ENCODE measurements at regions not wholly inside any gene's neighbourhood (a gene's known extent, or its start where the extent isn't known, plus 50 kb on each side); places are given as distances from the start of the nearest gene placed in this dataset.

DNA sequence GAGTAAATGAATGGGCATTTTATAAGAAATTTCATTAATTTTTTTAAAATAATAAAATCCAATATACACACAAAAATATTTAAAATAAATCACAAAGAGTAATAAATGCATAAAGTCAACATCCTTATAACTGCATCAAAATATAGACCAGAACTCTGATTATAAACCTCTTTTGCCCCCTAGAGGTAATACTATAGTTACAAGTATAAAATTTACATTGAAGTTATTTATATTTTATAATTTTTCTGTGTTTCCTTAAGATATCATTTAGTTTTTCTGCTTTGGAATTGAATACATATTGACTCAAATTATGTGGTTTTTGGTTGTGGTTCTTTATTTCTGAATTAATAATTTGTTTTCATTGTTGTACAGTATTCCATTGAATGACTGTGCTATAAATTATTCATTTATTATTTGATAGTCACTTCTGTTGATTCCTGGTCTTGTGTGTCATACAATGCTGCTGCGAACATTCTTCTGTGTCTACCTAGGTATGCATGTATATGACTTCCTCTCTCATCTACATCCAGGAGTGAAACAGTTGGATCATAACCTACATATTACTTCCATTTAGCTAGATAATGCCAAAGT, 673.6 kb downstream of the IPMK start:
- no CpG with 5 or more reads among the region's 1 CpG for WGBS (ENCODE audit: insufficient coverage)
- Histone ChIP-seq H3K9me3 (ENCODE audit: control extremely low read depth in 1 of 3, control insufficient read depth in 2 of 3, insufficient read depth in 1 of 3, low read length in 2 of 3) (no peaks in the 10 kb centered on the region), H2AFZ (ENCODE audit: insufficient read depth, low read depth, low read length, poor library complexity, severe bottlenecking) (no peak overlapping the region), H3K4me2 (replicated peaks; ENCODE audit: low read depth, low read length, poor library complexity, severe bottlenecking) (no peak overlapping the region), H3K27ac (ENCODE audit: low read length in 2 of 2) (no peak overlapping the region), H3K9ac (ENCODE audit: low read length) (no peak overlapping the region), H4K20me1 (ENCODE audit: control insufficient read depth, insufficient read depth, low read length, poor library complexity, severe bottlenecking) (no peaks in the 10 kb centered on the region), H3K4me3 (ENCODE audit: control extremely low read depth in 1 of 5, extremely low read depth in 1 of 5, insufficient read depth in 1 of 5, low read depth in 2 of 5, low read length in 4 of 5) (no peak overlapping the region), H3K4me1 (ENCODE audit: control insufficient read depth in 2 of 2, insufficient read depth in 2 of 2, low read length in 2 of 2) (no peaks in the 10 kb centered on the region), H3K27me3 (replicated peaks in 1 of 4; ENCODE audit: control extremely low read depth in 1 of 4, control insufficient read depth in 3 of 4, insufficient read depth in 4 of 4, low read length in 3 of 4) (no peaks in the 10 kb centered on the region), H3K79me2 (ENCODE audit: control insufficient read depth, insufficient read depth, low read length) (no peaks in the 10 kb centered on the region), H3K36me3 (replicated peaks in 1 of 2; ENCODE audit: control extremely low read depth in 1 of 2, control insufficient read depth in 1 of 2, extremely low read depth in 1 of 2, insufficient read depth in 2 of 2, low read length in 1 of 2) (no peaks in the 10 kb centered on the region)
- POLR2A ChIA-PET, result no interaction called here
- ATAC-seq (ENCODE audit: low read depth), result no peak
- DNase-seq, result no peak
- H3K4me3 Mint-ChIP-seq, result no peak overlapping the region
- H3K4me1 Mint-ChIP-seq, result no peaks in the 10 kb centered on the region
- no peaks in the 10 kb centered on the region for H3K9me3 Mint-ChIP-seq (ENCODE audit: insufficient read depth)
- CTCF ChIA-PET, result no interaction called here
- H3K27me3 Mint-ChIP-seq, result no peaks in the 10 kb centered on the region
- no peak for TF ChIP-seq EZH2 (IDR thresholded peaks at IDR 0.05; ENCODE audit: borderline replicate concordance, insufficient read depth, low read depth, low read length, poor library complexity, severe bottlenecking)
- TF ChIP-seq, protein P1, sequence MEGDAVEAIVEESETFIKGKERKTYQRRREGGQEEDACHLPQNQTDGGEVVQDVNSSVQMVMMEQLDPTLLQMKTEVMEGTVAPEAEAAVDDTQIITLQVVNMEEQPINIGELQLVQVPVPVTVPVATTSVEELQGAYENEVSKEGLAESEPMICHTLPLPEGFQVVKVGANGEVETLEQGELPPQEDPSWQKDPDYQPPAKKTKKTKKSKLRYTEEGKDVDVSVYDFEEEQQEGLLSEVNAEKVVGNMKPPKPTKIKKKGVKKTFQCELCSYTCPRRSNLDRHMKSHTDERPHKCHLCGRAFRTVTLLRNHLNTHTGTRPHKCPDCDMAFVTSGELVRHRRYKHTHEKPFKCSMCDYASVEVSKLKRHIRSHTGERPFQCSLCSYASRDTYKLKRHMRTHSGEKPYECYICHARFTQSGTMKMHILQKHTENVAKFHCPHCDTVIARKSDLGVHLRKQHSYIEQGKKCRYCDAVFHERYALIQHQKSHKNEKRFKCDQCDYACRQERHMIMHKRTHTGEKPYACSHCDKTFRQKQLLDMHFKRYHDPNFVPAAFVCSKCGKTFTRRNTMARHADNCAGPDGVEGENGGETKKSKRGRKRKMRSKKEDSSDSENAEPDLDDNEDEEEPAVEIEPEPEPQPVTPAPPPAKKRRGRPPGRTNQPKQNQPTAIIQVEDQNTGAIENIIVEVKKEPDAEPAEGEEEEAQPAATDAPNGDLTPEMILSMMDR (IDR thresholded peaks at IDR 0.05), result no peak
- no peak overlapping the region for H3K27ac Mint-ChIP-seq
- intact Hi-C loops (cut with micrococcal nuclease), result no loop called here

DNA sequence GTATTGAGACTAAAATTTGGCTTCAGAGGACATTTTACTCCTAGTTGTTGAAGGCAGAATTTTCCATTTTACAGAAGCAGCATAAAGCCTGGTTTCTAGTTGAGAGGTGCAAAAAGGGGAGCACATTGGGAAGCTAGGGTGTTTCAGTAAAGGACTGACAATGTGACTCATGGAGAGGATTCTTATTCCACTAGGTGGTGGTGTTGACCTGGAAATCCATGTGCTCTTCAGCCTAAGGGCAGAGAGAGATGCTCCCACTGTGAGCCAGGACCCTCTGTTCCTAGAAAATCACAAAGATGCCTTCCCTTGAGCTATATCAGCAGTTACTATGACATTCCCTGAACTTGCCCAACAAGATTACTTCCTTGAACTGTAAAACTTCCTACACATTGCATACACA, 687.8 kb downstream of the IPMK start:
- no peak overlapping the region for H3K27ac Mint-ChIP-seq
- H2AFZ ChIP-seq (ENCODE audit: insufficient read depth, low read depth, low read length, poor library complexity, severe bottlenecking), result no peak overlapping the region
- no peaks in the 10 kb centered on the region for H3K36me3 ChIP-seq (replicated peaks in 1 of 2; ENCODE audit: control extremely low read depth in 1 of 2, control insufficient read depth in 1 of 2, extremely low read depth in 1 of 2, insufficient read depth in 2 of 2, low read length in 1 of 2)
- H3K4me3 Mint-ChIP-seq, result no peak overlapping the region
- no peaks in the 10 kb centered on the region for H3K9me3 Mint-ChIP-seq (ENCODE audit: insufficient read depth)
- H3K27me3 Mint-ChIP-seq, result no peaks in the 10 kb centered on the region
- H3K27ac ChIP-seq (ENCODE audit: low read length in 2 of 2), result no peak overlapping the region
- no peak overlapping the region for H3K4me2 ChIP-seq (replicated peaks; ENCODE audit: low read depth, low read length, poor library complexity, severe bottlenecking)
- ChIA-PET CTCF (no interaction called here), POLR2A (no interaction called here)
- H3K4me1 ChIP-seq (ENCODE audit: control insufficient read depth in 2 of 2, insufficient read depth in 2 of 2, low read length in 2 of 2), result no peaks in the 10 kb centered on the region
- no peaks in the 10 kb centered on the region for H3K79me2 ChIP-seq (ENCODE audit: control insufficient read depth, insufficient read depth, low read length)
- H3K4me1 Mint-ChIP-seq, result no peaks in the 10 kb centered on the region
- no peaks in the 10 kb centered on the region for H4K20me1 ChIP-seq (ENCODE audit: control insufficient read depth, insufficient read depth, low read length, poor library complexity, severe bottlenecking)
- DNase-seq (no peak), ATAC-seq (ENCODE audit: low read depth) (no peak)
- intact Hi-C loops (cut with micrococcal nuclease), result no loop called here
- H3K4me3 ChIP-seq (ENCODE audit: control extremely low read depth in 1 of 5, extremely low read depth in 1 of 5, insufficient read depth in 1 of 5, low read depth in 2 of 5, low read length in 4 of 5), result no peak overlapping the region
- peaks cover 0 to 8% (median 0%) of the 10 kb centered on the region in 3 donors for H3K9me3 ChIP-seq (ENCODE audit: control extremely low read depth in 1 of 3, control insufficient read depth in 2 of 3, insufficient read depth in 1 of 3, low read length in 2 of 3)
- no peak overlapping the region for H3K9ac ChIP-seq (ENCODE audit: low read length)
- TF ChIP-seq EZH2 (IDR thresholded peaks at IDR 0.05; ENCODE audit: borderline replicate concordance, insufficient read depth, low read depth, low read length, poor library complexity, severe bottlenecking), result no peak
- TF ChIP-seq, protein P1 (IDR thresholded peaks at IDR 0.05), result no peak
- H3K27me3 ChIP-seq (replicated peaks in 1 of 4; ENCODE audit: control extremely low read depth in 1 of 4, control insufficient read depth in 3 of 4, insufficient read depth in 4 of 4, low read length in 3 of 4), result no peaks in the 10 kb centered on the region
